HPDE6-E6E7 (cell line): ENCODE measurements at regions not wholly inside any gene's neighbourhood (a gene's known extent, or its start where the extent isn't known, plus 50 kb on each side); places are given as distances from the start of the nearest gene placed in this dataset.
"Not testable (repeated sequence)": the region's sequence is repeated elsewhere in the genome, so short reads cannot be mapped to it uniquely, and the experiment has no call there.

Experiments
- DNase-seq: peaks from one replicate; pipeline ENCODE4 v3.0.0; 2011; ENCODE audit warnings: missing footprints; ENCODE audit errors: extremely low spot score

DNA sequence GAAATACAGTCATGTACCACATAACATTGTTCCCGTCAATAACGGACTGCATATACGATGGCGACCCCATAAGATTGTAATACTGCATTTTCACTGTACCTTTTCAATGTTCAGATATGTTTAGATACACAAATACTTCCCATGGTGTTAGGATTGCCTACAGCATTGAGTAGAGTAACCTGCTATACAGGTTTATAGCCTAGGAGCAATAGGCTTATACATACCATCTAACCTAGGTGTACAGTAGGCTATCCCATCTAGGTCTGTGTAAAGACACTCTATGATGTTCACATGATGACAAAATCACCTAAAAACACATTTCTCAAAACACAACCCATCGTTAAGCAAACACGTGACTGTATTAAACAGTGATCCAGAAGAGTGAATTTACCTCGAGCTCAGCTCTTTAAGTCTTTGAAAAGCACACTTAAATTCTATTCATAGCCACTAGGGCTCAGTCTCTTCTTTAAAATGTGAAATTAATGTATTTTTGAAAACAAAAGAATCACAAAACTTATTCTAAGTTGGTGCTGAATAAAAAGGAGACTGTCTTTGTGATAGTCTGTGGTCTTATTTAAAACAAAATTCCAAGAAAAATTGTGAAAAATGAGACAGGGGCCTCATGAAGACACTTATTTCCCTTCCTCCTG lies 239.1 kb upstream of the ARID2 start:
- DNase-seq: no peak

DNA sequence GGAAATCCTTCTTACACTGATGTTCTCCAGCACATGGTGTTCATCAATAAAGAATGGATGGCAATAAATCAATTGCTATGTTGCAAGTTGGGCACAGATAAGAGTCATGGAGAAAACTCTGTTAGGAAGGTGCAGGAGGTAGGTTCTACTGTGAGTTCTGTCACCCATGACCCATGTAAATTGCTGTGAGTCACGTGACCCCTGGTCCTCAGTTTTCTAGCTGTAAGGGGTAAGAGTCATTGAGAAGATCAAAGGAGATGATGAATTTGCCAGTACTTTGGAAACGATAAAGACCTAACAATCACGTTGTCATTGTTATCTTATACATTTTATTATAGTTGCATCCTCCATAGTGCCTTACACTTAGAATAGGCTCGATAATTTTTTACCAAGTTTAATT lies 235.2 kb upstream of the ARID2 start:
- no peak for DNase-seq

DNA sequence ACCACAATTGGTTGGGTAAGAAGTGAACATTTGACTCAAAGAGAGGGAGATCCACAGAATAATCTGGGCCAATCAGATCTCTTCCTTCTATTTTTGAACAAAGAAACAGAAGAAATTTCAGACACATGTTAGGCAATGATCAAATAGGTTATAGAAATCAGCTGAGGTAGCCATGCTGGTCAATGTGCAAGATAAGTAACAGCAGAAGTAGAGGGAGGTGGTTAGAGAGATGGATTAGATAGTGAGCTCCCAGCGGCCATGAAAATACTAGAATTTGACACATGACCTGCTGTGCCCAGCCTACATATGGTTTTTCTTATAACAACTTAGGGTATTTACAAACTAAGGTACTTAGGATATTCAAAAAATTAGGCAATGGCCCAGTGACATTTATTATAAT lies 230.9 kb upstream of the ARID2 start:
- DNase-seq: no peak

DNA sequence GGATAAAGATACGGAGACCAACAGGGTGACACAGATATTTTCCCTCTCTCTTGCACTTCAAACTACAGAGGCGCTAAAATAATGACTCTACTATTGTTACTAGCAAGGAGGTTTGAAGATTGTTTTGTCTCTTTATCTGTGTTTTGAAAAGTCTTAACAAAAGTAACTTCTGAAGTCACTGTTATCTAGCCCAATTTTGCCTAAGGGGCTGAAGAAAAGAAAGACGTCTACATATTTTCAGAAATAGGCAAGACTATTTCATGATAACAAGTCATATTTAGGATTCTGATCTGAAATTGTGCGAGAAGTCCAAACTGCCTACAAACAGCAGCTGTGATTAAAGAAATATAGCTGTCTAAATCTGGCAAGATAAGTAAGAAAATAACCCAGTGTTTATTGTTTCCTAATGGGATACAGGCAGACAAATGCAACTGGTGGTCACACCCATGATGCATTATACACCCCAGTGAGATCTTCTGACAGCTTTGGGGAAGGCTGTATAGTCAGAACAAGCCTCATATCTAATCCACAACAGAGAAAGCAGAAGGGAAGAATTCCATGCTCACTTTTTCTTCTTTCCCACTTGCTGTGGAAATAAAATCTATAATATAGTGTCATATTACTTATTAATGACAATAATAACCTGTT lies 226.9 kb upstream of the ARID2 start:
- no peak for DNase-seq

DNA sequence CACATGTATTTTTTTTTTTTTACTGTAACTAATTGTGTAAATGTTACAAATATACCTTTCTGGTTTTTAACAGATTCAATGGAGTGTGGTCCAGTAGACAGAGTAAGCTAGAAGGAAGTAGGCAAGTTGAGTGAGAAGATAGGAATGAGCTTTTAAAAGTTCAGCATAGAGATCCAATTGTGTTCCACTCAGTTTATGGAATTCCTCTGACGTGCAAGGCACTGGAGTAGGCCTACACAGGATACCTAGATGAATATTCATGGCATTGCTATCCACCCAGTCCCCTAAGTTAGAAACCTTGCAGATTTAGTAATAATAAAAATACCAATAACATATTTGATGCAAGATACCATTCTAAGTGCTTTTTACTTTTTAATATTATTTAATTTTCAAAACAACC lies 225.6 kb upstream of the ARID2 start:
- DNase-seq: no peak

DNA sequence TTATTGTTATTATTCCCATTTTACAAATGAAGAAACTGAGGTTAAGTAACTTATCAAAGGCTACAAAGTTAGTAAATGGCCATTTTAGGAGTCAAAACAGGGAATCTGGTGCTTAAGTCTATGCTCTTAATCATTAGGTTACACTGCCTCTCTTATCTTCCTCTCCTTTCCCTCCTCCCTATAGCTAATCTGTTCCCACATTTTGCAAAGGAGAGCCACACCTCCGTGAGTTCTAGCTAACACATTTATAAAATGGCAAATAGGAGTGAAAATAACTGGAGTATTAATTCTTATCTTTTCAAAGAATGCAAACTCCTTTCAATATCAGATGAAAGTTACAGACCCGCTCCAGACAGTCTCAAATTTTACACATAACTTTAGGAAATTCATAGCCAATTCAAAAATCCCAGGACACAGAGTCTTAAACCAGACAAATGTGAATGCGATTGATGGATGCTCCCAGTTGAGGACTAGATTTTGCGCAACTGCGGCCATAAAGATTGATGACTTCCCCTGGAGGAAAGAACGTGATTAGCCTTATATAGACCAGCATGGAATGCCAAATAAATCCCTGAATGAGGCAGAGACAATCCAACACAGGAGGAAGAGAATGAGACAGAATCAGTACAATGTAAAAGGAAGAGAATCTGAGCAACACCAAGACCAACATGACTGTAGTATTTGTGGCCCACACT lies 225.0 kb upstream of the ARID2 start:
- DNase-seq: no peak

DNA sequence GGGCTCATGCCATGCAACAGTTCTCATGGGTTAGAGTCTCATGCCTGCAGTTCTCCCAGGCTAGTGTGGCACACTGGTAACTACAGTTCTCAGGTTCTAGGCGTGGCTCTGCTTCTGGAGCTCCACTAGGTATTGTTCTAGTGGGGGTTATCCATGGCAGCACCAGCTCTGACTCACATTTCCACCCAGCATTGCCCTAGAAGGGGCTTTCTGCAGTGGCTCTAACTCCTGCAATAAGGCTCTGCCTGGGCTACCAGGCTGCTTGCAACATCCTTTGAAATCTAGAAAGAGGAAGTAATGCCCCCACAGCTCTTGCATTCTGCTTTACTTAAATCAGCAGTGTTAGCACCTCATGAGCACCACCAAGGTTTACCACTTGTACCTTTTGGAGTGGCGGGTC lies 220.3 kb upstream of the ARID2 start:
- DNase-seq: no peak

DNA sequence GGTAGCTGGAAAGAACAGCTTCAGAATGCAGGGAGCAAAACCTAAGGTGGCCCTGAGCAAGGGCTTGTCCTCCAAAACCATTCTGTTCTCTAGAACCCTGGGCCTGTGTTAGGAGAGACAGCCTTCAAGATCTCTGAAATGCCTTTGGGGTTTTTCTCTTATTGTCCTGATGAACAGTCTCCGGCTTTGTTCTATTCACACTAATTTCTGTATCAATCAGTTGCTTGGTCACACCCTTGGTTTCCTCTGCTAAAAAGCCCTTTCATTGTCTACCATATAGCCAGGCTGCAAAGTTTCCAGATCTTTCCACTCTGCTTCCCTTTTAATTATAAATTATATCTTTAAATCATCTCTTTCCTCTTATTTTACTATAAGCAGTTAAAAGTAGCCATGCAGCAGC lies 219.9 kb upstream of the ARID2 start:
- DNase-seq: no peak

DNA sequence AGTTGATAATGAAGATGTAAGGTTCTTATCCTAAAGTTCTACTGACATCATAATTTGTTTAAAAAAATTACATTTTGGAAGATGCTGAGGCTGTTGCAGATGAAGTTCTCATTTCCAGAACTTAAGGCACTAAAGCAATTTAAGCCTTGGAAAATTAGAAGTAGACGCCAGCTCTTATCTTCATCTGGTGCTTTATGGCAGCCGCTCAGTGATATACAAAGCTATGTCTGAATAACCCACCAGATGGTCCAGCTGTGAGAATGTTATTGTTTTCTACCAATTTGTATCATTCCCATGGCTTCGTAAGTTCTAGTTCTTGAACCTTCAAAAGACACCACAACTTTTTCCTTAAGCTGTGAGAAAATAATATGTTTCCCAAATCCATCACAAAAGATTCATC lies 212.1 kb upstream of the ARID2 start:
- no peak for DNase-seq

DNA sequence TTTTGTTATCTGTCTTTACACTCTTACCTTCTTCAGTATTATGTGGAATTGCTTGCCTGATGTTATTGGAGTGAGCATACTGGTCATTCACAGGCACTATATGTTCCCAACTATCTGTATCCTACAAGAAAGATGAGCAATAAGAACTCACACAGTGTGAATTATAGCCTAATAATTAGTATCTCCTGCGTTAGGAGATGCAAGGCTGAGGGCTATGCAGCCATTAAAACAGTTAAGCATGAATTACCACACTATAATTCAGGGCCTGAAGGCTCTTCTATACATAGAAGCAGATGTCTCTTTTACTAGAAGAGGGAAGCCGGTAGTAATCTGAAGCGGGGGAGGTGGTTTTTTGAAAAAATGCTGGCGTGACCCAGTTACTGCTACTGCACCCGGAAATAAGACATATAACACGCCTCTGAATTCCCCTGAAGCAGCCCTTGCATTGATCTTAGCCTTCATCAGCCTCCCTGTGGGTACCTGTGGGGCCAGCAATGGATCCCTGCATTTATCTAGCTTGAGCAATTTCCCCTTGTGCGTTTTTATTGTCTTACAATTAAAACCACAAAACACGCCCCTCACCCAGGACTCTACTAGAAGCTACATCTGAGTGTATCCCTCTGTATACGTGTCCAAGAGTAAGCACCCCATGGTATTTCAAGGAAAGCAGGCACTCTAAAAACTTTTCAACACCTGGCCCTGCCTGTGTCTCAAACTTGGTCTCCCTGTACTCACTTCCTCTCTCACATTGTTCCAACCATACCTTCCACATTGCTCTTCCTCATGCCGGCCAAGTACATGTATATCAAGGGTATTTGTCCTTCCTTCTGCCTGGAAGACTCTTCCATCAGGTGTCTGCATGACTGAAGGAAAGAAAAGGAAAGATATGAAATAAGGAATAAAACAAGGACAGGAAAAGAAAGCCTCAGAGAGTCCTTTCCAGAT lies 210.9 kb upstream of the ARID2 start:
- no peak for DNase-seq

DNA sequence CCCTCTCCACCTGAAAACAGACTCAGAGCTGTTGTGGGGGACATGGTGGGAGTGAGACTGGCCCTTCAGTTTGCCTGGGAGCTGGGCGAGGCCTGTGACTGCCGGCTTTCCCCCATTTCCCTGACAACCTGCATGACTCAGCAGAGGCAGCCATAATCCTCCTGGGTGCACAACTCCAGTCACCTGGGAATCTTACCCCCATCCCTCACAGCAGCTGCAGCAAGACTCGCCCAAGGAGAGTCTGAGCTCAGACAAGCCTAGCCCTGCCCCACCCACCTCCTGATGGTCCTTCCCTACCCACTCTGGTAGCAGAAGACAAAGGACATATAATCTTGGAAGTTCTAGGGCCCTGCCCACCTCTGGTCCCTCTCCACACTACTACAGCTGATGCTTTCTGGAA lies 207.3 kb upstream of the ARID2 start:
- no peak for DNase-seq

DNA sequence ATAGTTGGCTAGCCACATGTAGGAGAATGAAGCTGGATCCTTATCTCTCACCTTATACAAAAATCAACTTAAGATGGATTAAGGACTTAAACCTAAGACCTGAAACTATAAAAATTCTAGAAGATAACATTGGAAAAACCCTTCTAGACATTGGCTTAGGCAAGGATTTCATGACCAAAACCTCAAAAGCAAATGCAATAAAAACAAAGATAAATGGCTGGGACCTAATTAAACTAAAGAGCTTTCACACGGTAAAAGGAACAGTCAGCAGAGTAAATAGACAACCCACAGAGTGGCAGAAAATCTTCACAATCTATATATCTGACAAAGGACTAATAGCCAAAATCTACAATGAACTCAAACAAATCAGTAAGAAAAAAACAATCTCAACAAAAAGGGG lies 202.7 kb upstream of the ARID2 start:
- DNase-seq: not testable (repeated sequence)

DNA sequence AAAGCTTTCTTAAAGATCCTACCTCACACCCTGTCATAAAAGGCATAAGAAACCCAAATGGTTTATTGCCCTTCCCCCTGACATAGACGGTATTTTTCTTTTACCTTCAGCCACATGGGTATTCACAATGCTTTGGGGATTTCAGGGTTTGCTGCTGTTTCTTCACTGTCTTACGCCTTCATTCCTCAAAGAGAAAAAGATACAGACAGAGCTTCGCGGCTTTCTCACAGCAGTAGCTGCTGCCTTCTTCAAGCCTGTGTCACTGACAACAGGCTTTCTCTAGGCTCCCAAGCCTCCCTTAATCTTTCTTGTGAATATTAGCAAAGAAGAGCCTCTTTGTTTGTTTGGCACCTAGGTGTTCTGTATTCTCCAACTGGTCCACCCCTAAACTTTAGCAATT lies 197.4 kb upstream of the ARID2 start:
- DNase-seq: no peak

DNA sequence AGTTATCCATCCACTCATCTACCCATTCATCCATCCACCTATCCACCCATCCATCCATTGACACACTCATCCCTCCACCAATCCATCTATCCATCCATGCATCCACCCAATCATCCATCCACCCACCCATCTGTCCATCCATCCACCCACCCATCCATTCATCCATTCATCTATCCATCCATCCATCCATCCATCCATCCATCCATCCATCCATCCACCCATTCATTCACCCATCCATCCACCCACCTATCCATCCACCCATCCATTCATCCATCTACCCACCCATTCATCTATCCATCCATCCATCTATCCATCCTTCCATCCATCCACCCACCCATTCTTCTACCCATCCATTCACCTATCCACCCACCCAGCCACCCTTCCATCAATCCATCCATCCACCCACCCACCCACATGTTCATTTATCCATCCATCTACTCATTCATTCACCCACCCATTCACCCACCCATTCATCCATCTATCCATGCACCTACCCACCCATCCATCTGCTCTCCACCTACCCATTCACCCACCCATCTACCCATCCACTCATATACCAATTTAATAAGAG lies 193.8 kb upstream of the ARID2 start:
- no peak for DNase-seq

DNA sequence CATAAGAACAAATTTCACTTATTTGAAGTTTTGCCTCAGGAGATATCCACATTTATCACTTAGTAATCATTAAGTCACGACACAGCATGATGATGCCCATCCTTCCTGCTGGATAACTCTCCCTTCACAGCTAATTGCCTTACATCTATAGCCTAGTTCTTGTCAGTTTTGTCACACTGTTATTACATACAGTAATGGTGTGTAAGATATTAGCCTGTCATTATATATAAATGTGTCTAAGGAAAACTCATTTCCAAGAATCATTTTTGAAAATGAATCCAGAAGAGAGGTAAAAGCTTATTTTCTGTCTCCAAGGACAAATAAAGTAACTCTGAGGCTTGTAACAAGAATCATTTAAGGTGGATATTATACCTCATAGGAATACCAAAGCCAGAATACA lies 193.2 kb upstream of the ARID2 start:
- DNase-seq: no peak

DNA sequence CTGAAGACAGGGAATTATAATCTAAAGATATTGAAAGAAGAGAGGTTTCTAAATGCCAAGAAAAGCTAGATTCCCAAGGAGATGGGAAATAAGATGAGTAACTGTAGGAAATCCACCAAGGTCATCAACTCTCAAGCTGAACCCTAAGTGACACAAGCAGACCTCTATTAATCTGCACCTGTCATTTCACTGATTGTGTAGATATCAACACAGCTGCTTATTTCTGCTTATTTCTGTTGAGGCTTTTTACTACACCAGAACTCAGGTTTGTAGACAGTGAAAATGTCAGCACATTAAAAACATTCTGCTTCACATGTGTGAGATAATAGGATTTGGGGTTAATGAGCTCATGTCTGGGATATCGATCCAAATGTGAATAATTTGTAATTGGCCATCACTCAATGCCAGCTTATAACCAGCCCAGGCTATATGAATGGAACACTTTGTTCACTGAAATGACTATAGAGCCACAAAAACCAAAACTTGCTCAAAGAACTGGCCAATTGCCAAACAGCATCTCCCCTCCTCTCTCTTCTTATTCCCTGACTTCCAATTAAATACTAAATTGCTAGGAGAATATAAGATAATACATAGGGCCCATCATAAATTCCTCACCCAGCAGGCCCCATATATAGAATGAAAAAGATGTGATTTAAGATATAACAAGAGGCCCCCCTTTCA lies 188.7 kb upstream of the ARID2 start:
- no peak for DNase-seq

DNA sequence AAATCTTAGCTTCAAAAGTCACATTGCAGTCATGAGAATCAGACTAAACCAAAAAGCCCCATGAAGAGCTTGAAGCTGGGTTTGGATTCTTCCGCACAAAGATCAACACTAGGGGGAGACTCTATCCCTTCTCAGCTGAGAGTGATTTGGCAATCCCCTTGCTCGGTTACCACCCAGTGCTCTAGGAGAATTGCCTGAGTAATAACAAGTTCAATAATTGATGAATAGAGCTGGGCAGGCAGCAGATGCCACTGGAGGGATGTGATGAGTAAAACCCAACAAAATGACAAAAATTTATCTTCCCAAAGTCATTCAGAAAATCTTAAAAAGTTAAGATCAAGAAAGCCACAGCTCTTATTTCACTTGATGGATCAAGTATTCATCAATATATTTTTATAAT lies 185.6 kb upstream of the ARID2 start:
- peak; percentile 78 for DNase-seq

DNA sequence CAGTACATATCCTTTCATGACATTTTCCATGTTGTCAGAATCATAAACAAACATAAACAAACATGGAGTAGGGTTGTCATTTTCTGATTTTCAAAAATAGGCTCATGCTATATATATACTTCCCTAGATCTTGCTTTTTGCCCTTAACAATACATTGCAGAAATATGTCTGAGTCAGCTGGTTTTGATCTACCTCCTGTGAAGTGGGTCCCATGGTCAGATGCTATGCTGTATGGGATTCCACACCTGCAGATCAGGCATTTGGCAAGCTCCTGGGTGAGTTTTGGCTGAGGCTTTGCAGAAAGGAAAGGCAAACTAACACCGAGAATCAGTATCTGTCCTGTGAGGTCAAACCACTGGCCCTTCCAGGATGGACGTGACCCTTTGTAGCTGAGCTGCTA lies 183.0 kb upstream of the ARID2 start:
- DNase-seq: no peak

DNA sequence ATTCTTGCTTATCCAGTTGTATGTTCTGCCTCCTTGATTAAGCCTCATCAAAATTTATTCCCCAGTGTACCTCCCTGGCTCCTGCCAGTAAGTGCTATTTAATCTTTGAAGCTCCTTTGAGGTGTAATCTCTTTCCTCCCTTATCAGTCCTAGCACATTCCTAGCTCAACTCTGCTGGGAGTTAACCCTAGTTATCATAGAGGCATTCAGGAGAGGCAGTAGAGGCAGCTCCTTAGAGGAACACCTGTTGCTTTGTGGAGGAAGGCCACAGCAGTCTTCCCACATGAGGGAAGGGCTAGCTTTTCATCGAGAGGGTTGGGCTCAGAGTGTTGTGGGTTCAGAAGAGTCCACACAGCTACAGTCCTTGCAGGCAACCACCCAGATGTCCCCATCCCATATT lies 182.4 kb upstream of the ARID2 start:
- DNase-seq: no peak

DNA sequence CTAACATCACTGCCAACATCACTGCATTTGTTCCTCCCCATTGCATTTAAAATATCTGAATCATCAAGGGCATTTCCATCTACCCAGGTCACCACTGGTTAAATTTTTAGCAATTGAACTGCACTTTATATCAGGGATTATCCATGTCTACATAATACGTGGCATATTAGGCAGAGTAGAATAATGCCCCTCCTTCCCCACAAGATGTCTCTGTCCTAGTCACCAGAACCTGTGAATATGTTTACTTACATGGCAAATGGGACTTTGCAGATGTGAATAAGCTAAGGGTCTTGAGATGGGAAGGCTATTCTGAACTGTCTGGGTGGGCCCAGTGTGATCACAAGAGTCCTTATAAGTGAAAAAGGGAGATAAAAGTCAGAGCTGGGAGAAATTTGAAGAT lies 181.7 kb upstream of the ARID2 start:
- no peak for DNase-seq

DNA sequence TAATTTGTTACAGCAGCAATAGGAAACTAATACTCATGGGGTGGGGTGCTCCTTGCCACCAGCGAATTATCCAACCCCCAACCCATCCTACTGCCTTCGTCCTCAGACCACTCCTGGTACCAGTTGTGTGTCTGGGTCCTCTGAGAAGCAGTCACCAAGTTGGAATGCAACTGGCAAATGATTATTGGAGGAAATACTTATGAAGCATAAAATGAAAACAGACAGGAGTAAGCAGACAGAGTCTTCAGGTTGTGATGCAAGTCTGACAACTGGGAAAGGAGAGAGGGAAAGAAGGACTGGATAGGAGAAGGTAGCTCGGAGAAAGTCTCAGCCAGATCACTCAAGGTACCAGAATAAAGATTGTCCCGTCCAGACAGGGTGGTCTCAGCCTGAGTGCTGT lies 181.1 kb upstream of the ARID2 start:
- DNase-seq: no peak
